ENCODE measurements at regions not wholly inside any gene's neighbourhood (a gene's known extent, or its start where the extent isn't known, plus 50 kb on each side); places are given as distances from the start of the nearest gene placed in this dataset.

- TF ChIP-seq RNF219 (CRISPR knock-in tag; IDR thresholded peaks at IDR 0.05) (no peak), CREB3 (CRISPR knock-in tag; IDR thresholded peaks at IDR 0.05) (no peak), CREM (IDR thresholded peaks at IDR 0.05) (peak; percentile 86), CREM (CRISPR knock-in tag; IDR thresholded peaks at IDR 0.05) (no peak), ZSCAN9 (CRISPR knock-in tag; IDR thresholded peaks at IDR 0.05; ENCODE audit: borderline replicate concordance) (0 out of 2 replicates have a peak, but pooled peaks have one; percentile 28), MEIS1 (CRISPR knock-in tag; IDR thresholded peaks at IDR 0.05; ENCODE audit: borderline replicate concordance) (peak; percentile 51; the same call in 1 of the 2 replicates), ZNF552 (CRISPR knock-in tag; IDR thresholded peaks at IDR 0.05; ENCODE audit: borderline replicate concordance) (no peak), MAZ (IDR thresholded peaks at IDR 0.05; ENCODE audit: borderline replicate concordance, low read depth, low read length) (peak; percentile 83; the same call in 1 of the 2 replicates), MAZ (CRISPR knock-in tag; IDR thresholded peaks at IDR 0.05; ENCODE audit: low read depth) (peak; percentile 99), ZNF7 (CRISPR knock-in tag; IDR thresholded peaks at IDR 0.05) (no peak), RFXANK (CRISPR knock-in tag; IDR thresholded peaks at IDR 0.05) (0 out of 2 replicates have a peak, but pooled peaks have one; percentile 55), RBAK (CRISPR knock-in tag; IDR thresholded peaks at IDR 0.05) (0 out of 2 replicates have a peak, but pooled peaks have one; percentile 24), ZNF816 (CRISPR knock-in tag; IDR thresholded peaks at IDR 0.05; ENCODE audit: borderline replicate concordance) (peak; percentile 95; the same call in 1 of the 2 replicates), ZNF709 (CRISPR knock-in tag; IDR thresholded peaks at IDR 0.05) (peak; percentile 60; the same call in 1 of the 2 replicates)
- TF ChIP-seq, protein P1, sequence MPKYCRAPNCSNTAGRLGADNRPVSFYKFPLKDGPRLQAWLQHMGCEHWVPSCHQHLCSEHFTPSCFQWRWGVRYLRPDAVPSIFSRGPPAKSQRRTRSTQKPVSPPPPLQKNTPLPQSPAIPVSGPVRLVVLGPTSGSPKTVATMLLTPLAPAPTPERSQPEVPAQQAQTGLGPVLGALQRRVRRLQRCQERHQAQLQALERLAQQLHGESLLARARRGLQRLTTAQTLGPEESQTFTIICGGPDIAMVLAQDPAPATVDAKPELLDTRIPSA (CRISPR knock-in tag; IDR thresholded peaks at IDR 0.05; ENCODE audit: borderline replicate concordance): 0 out of 2 replicates have a peak, but pooled peaks have one; percentile 82
- TF ChIP-seq, protein P2, sequence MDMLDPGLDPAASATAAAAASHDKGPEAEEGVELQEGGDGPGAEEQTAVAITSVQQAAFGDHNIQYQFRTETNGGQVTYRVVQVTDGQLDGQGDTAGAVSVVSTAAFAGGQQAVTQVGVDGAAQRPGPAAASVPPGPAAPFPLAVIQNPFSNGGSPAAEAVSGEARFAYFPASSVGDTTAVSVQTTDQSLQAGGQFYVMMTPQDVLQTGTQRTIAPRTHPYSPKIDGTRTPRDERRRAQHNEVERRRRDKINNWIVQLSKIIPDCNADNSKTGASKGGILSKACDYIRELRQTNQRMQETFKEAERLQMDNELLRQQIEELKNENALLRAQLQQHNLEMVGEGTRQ (IDR thresholded peaks at IDR 0.05; ENCODE audit: low read depth, low read length): no peak
- TF ChIP-seq, protein P2 (CRISPR knock-in tag; IDR thresholded peaks at IDR 0.05; ENCODE audit: borderline replicate concordance): peak; percentile 61; the same call in 1 of the 2 replicates
- TF ChIP-seq, protein P3, sequence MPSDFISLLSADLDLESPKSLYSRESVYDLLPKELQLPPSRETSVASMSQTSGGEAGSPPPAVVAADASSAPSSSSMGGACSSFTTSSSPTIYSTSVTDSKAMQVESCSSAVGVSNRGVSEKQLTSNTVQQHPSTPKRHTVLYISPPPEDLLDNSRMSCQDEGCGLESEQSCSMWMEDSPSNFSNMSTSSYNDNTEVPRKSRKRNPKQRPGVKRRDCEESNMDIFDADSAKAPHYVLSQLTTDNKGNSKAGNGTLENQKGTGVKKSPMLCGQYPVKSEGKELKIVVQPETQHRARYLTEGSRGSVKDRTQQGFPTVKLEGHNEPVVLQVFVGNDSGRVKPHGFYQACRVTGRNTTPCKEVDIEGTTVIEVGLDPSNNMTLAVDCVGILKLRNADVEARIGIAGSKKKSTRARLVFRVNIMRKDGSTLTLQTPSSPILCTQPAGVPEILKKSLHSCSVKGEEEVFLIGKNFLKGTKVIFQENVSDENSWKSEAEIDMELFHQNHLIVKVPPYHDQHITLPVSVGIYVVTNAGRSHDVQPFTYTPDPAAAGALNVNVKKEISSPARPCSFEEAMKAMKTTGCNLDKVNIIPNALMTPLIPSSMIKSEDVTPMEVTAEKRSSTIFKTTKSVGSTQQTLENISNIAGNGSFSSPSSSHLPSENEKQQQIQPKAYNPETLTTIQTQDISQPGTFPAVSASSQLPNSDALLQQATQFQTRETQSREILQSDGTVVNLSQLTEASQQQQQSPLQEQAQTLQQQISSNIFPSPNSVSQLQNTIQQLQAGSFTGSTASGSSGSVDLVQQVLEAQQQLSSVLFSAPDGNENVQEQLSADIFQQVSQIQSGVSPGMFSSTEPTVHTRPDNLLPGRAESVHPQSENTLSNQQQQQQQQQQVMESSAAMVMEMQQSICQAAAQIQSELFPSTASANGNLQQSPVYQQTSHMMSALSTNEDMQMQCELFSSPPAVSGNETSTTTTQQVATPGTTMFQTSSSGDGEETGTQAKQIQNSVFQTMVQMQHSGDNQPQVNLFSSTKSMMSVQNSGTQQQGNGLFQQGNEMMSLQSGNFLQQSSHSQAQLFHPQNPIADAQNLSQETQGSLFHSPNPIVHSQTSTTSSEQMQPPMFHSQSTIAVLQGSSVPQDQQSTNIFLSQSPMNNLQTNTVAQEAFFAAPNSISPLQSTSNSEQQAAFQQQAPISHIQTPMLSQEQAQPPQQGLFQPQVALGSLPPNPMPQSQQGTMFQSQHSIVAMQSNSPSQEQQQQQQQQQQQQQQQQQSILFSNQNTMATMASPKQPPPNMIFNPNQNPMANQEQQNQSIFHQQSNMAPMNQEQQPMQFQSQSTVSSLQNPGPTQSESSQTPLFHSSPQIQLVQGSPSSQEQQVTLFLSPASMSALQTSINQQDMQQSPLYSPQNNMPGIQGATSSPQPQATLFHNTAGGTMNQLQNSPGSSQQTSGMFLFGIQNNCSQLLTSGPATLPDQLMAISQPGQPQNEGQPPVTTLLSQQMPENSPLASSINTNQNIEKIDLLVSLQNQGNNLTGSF (CRISPR knock-in tag; IDR thresholded peaks at IDR 0.05): no peak
Measured at GRCh38 chr3:177359593-177360357, 162.5 kb upstream of the TBL1XR1 start (continued).
